ENCODE measurements at regions not wholly inside any gene's neighbourhood (a gene's known extent, or its start where the extent isn't known, plus 50 kb on each side); places are given as distances from the start of the nearest gene placed in this dataset.

- TF ChIP-seq CTCF (IDR thresholded peaks at IDR 0.05) (no peak), POLR2A (IDR thresholded peaks at IDR 0.05) (no peak)
These were observed 232.4 kb upstream of the AMIGO2 start for GRCh38 chr12:47312147-47312546.
